ENCODE measurements at regions not wholly inside any gene's neighbourhood (a gene's known extent, or its start where the extent isn't known, plus 50 kb on each side); places are given as distances from the start of the nearest gene placed in this dataset.
"Not testable (repeated sequence)": the region's sequence is repeated elsewhere in the genome, so short reads cannot be mapped to it uniquely, and the experiment has no call there.

GRCh38 chr7:16369855-16370254, 51.5 kb downstream of the CRPPA start:
- DNase-seq (ENCODE audit: low read depth in 2 of 3, low spot score in 2 of 3) = no peak

- DNase-seq (ENCODE audit: low read depth in 2 of 3, low spot score in 2 of 3) = not testable (repeated sequence)
These were observed 52.0 kb downstream of the CRPPA start for GRCh38 chr7:16369309-16369708.

DNA sequence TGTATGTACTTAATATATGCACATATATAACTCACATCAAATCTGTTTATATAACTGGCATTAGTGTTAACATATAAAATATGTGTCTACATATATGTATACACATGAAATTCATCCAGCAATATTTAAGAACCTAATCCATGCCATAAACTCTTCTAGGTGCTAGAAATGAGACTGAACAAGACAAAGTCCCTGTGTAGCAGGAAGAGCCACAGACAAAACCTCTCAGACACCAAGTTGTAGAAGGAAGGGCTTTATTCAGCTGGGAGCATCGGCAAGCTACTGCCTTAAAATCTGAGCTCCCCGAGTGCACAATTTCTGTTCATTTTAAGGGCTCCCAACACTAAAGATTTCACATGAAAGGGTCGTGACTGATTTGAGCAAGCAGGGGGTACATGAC, 52.5 kb downstream of the CRPPA start:
- DNase-seq (ENCODE audit: low read depth in 2 of 3, low spot score in 2 of 3) = no peak

- no peak for DNase-seq (ENCODE audit: low read depth in 2 of 3, low spot score in 2 of 3)
These were observed 54.2 kb downstream of the CRPPA start for GRCh38 chr7:16367115-16367514.

DNA sequence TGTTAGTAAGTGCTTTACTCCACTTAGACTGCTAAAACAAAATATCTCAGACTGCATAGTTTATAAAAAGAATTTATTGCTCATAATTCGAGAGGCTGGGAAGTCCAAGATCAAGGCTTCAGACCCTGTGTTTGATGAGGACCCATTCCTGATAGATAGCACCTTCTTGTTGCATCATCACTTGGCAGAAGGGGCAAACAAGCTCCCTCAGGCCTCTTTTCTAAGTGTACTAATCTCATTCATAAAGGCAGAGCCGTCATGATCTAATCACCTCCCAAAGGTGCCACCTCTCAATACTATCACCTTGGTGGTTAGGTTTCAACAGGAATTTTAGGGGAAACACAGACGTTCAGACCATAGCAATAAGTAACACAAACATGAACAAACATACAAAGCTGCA, 55.4 kb downstream of the CRPPA start:
- DNase-seq (ENCODE audit: low read depth in 2 of 3, low spot score in 2 of 3) = no peak

GRCh38 chr7:16365177-16365576, 56.2 kb downstream of the CRPPA start:
- no peak for DNase-seq (ENCODE audit: low read depth in 2 of 3, low spot score in 2 of 3)

- no peak for DNase-seq (ENCODE audit: low read depth in 2 of 3, low spot score in 2 of 3)
These were observed 62.1 kb downstream of the CRPPA start for GRCh38 chr7:16359216-16359615.

GRCh38 chr7:16357921-16358320, 63.4 kb downstream of the CRPPA start:
- DNase-seq (ENCODE audit: low read depth in 2 of 3, low spot score in 2 of 3) = no peak

GRCh38 chr7:16357474-16357873, 63.9 kb downstream of the CRPPA start:
- DNase-seq (ENCODE audit: low read depth in 2 of 3, low spot score in 2 of 3) = no peak

- peak in 1 of 3 donors; percentile 28 for DNase-seq (ENCODE audit: low read depth in 2 of 3, low spot score in 2 of 3)
These were observed 64.9 kb downstream of the CRPPA start for GRCh38 chr7:16356301-16356958.

DNA sequence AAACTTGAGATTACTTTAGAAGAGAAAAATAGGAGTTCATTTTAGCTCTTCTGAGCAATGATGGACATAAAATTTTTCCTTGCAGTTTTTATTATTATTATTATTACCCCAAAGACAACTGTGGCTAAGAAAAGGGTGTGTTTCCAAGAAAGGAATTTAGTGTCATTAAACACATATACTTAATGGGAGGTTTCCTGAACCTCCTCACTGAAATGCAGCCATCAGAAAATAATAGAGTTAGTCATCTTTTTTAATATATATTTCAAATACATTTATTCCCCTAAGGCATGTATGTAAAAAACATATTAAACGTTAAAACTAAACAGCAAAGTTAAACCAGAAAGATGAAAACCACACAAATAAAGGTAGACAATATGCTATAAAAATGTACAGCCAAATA, 66.8 kb downstream of the CRPPA start:
- no peak for DNase-seq (ENCODE audit: low read depth in 2 of 3, low spot score in 2 of 3)

GRCh38 chr7:16353226-16353625, 68.1 kb downstream of the CRPPA start:
- DNase-seq (ENCODE audit: low read depth in 2 of 3, low spot score in 2 of 3) = no peak

DNA sequence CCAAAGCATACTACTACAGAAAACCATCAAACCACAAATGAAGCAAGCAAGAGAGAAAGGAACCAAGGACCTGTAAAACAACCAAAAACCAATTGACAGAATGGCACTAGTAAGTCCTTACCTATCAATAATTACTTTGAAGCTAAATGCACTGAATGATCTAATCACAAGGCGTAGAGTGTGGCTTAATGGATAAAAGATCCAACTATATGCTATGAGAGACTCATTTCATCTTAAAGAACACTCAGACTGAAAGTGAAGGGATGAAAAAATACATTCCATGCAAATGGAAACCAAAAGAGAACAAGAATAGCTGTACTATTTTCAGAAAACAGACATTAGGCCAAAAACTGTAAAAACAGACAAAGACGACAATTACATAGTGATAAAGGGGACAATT, 70.7 kb downstream of the CRPPA start:
- no peak for DNase-seq (ENCODE audit: low read depth in 2 of 3, low spot score in 2 of 3)

DNA sequence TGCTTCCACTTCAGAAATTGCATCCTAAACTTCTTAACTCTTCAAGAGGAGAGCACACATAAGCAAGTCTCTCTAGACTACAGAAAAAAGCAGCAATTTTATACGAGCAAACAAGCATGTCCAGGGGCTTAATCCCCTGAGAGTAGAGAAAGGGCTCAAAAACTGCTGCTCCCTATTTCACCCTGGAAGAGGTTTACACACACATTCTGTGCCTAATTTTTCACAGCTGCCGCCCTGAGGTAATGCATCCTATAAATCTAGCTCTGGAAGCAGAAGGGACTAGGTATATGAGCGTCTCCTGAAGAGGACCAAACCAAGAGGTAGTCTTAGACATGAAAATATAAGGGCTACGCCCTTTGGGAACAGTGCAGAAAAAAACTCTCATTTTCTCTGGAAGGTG, 73.1 kb downstream of the CRPPA start:
- no peak for DNase-seq (ENCODE audit: low read depth in 2 of 3, low spot score in 2 of 3)

GRCh38 chr7:16347827-16348192, 73.5 kb downstream of the CRPPA start:
- no peak for DNase-seq (ENCODE audit: low read depth in 2 of 3, low spot score in 2 of 3)

DNA sequence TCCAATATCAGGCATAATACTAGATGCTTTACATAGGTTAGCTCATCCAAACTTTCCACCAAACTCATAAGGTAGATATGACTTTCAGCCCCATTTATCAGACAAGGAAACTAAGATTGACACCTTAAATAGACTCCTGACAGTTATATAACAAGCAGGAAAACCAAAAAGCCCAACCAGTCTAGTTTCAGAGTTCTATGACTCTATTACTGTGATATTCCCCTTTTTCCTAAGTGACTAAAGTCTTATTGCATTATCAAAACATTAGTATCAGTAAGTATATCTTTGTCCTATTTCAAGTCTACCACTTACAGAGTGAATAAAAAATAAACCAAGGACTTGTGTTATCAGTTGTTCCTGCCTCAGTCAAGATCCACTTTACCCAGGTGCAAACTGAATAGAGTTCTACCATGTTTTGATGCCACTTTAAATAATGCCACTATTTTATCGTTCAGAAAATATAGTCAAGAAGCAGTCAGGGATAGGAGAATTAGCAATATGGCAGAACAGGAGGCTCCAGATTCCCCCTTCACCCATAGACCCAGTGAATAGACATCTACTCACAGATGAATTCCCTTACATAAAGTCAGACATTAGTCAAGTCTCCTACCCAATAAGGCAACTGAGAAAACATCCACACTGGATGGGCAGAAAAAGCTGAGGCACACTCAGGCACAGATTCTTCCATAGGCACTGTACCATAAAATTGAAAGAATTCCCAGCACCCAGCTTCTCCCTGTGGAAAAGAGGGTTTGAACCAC, 74.1 kb downstream of the CRPPA start:
- no peak for DNase-seq (ENCODE audit: low read depth in 2 of 3, low spot score in 2 of 3)

DNA sequence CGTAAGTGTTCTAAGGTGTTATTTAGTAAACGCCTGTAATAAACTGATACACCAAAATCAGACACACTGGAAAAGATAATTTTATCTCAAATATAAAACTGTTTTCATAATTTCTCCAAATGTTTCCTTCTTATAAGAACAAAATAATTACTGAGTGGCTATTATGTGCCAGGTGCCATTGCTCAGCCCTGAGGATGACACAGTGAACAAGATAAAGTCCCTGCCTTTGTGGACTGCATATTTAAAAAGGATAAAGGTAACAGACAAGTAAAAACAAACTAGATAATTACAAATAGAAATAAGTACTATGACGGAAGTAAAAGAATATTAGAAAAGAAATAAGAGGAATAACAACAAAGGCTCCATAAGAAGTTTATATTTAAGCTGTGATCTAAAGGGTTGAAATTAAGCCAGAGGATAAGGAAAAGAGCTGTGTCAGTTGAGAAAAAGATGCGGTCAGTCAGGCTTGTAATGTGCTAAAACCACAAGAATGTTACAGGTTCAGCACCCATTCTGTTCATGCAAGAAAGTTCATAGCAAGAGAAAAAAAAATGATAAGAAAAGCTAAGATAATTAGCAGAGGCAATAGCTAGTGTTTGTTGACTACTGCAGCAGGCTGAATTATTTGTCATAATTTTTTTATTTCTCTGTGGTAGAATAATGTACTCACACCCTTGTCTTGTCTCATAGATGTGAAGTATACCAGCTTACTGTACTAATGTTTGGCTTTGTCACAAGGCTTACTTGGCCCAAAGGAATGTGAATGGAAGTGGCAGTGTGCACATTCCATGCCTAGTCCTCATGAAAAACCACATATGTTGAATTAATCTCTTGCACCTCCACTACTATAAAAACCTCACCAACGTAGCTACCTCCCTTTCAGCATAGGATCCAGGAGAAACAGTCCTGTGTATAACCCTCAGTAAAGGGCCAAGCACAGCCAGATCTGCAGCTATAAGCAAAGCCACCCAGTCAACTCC, 75.1 kb downstream of the CRPPA start:
- peak in 1 of 3 donors; percentile 34 for DNase-seq (ENCODE audit: low read depth in 2 of 3, low spot score in 2 of 3)

DNA sequence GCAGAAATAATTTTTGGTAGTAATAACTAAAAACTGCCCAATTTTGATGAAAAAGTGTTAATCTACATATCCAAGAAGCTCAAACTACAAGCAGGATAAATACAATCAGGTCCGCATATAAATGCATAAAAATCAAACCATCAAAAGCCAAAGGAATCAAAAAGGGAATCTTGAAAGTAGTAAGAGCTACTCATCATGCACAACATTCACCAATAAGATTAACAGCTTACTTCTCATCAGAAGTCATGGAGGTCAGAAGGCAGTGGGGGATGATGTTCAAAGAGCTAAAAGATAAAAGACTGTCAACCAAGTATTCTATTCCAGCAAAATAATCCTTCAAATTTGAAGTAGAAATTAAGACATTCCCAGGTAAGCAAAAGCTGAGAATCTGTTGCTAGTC, 76.4 kb downstream of the CRPPA start:
- peak in 1 of 3 donors; percentile 58 for DNase-seq (ENCODE audit: low read depth in 2 of 3, low spot score in 2 of 3)

DNA sequence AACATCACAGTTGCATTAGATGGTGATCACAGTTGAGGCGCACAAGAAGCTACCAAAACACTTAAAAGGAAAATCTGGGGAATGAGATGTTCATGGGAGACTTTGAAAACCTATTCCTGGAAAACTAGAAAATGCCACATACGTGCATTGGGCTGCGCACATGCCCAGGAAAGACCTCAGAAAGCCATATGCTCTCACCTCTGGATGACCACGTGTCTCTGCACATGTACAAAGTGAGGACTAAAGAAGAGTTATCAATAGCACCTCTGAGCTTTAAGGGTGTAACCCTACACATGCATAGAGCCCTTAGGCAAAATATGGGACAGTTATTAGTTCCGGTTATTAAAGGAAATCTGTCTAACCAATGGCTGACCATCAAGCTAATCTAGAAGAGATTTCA, 77.7 kb downstream of the CRPPA start:
- no peak for DNase-seq (ENCODE audit: low read depth in 2 of 3, low spot score in 2 of 3)

DNA sequence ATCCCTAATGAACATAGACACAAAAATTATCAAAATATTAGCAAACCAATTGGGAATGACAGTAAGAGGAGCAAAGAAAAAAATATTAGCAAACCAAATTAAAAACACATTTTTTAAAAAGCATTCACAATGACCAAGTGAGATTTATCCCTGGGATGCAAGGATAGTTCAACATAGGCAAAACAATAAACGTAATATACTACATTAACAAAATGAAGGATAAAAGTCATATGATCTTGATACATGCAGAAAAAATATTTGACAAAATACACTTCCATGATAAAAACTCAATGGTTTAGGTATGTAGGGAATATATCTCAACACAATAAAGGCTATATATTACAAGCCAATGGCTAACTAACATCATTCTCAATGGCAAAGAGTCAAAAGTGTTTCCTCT, 83.3 kb downstream of the CRPPA start:
- DNase-seq (ENCODE audit: low read depth in 2 of 3, low spot score in 2 of 3) = no peak

GRCh38 chr7:16326106-16326505, 95.2 kb downstream of the CRPPA start:
- DNase-seq (ENCODE audit: low read depth in 2 of 3, low spot score in 2 of 3) = no peak
